ENCODE measurements at regions not wholly inside any gene's neighbourhood (a gene's known extent, or its start where the extent isn't known, plus 50 kb on each side); places are given as distances from the start of the nearest gene placed in this dataset.

- Histone ChIP-seq H3K4me1 (no peaks in the 10 kb centered on the region), H3K27me3 (no peaks in the 10 kb centered on the region), H3K4me3 (no peak overlapping the region), H3K9me3 (no peaks in the 10 kb centered on the region), H3K36me3 (ENCODE audit: low read depth, missing control alignments) (no peaks in the 10 kb centered on the region), H3K27ac (no peak overlapping the region)
- intact Hi-C loops (cut with DNase I; ENCODE audit: low total_unique reads): no loop called here
- 79 to 82% methylated on average over 6 of the region's 6 CpGs for WGBS, 2 donors
- TF ChIP-seq POLR2A (IDR thresholded peaks at IDR 0.05) (no peak), CTCF (IDR thresholded peaks at IDR 0.05) (no peak)
- no peak for DNase-seq
Measured at GRCh38 chr6:95094751-95095663, 482.3 kb upstream of the MANEA start.

- no peak for TF ChIP-seq POLR2A (IDR thresholded peaks at IDR 0.05)
- no peak for TF ChIP-seq CTCF (IDR thresholded peaks at IDR 0.05)
- H3K4me3 ChIP-seq: no peak overlapping the region
- H3K36me3 ChIP-seq (ENCODE audit: low read depth, missing control alignments): no peaks in the 10 kb centered on the region
- 91 to 94% methylated on average over 2 of the region's 2 CpGs for WGBS, 2 donors
- no peak overlapping the region for H3K27ac ChIP-seq
- DNase-seq: no peak
- no peaks in the 10 kb centered on the region for H3K4me1 ChIP-seq
- H3K27me3 ChIP-seq: no peaks in the 10 kb centered on the region
- intact Hi-C loops (cut with DNase I; ENCODE audit: low total_unique reads): no loop called here
- no peaks in the 10 kb centered on the region for H3K9me3 ChIP-seq
Measured at GRCh38 chr6:95095855-95096254, 481.5 kb upstream of the MANEA start.

GRCh38 chr6:95099410-95099809 lies 477.9 kb upstream of the MANEA start:
- intact Hi-C loops (cut with DNase I; ENCODE audit: low total_unique reads): no loop called here
- Histone ChIP-seq H3K4me1 (no peaks in the 10 kb centered on the region), H3K27me3 (no peaks in the 10 kb centered on the region), H3K4me3 (no peak overlapping the region), H3K36me3 (ENCODE audit: low read depth, missing control alignments) (no peaks in the 10 kb centered on the region), H3K9me3 (no peaks in the 10 kb centered on the region), H3K27ac (no peak overlapping the region)
- DNase-seq: no peak
- TF ChIP-seq CTCF (IDR thresholded peaks at IDR 0.05) (no peak), POLR2A (IDR thresholded peaks at IDR 0.05) (no peak)
- 80 to 91% methylated on average over 1 of the region's 1 CpG for WGBS, 2 donors

- no peak for TF ChIP-seq POLR2A (IDR thresholded peaks at IDR 0.05)
- no peak for TF ChIP-seq CTCF (IDR thresholded peaks at IDR 0.05)
- H3K9me3 ChIP-seq: no peaks in the 10 kb centered on the region
- H3K4me3 ChIP-seq: no peak overlapping the region
- 76 to 77% methylated on average over 1 of the region's 1 CpG for WGBS, 2 donors
- no peak overlapping the region for H3K27ac ChIP-seq
- no peaks in the 10 kb centered on the region for H3K4me1 ChIP-seq
- H3K27me3 ChIP-seq: no peaks in the 10 kb centered on the region
- no peak for DNase-seq
- intact Hi-C loops (cut with DNase I; ENCODE audit: low total_unique reads): no loop called here
- no peaks in the 10 kb centered on the region for H3K36me3 ChIP-seq (ENCODE audit: low read depth, missing control alignments)
Measured at GRCh38 chr6:95109212-95109611, 468.1 kb upstream of the MANEA start.

GRCh38 chr6:95110767-95111166 lies 466.6 kb upstream of the MANEA start:
- Histone ChIP-seq H3K4me1 (no peaks in the 10 kb centered on the region), H3K4me3 (no peak overlapping the region), H3K9me3 (no peaks in the 10 kb centered on the region), H3K27ac (no peak overlapping the region), H3K27me3 (no peaks in the 10 kb centered on the region), H3K36me3 (ENCODE audit: low read depth, missing control alignments) (no peaks in the 10 kb centered on the region)
- no peak for DNase-seq
- TF ChIP-seq CTCF (IDR thresholded peaks at IDR 0.05) (no peak), POLR2A (IDR thresholded peaks at IDR 0.05) (no peak)
- intact Hi-C loops (cut with DNase I; ENCODE audit: low total_unique reads): no loop called here
- 38 to 67% methylated on average over 1 of the region's 1 CpG for WGBS, 2 donors

Data from testis (tissue), 2 donors.